PC-9 (cell line): ENCODE measurements at regions not wholly inside any gene's neighbourhood (a gene's known extent, or its start where the extent isn't known, plus 50 kb on each side); places are given as distances from the start of the nearest gene placed in this dataset.

Source experiments
- BruUV-seq: library from RNA; stranded (reverse); fragments of 400-500 nt; replicated peaks from 2 replicates; lab custom pipeline; 2021; lab: Mats Ljungman, UMichigan
- CTCF ChIA-PET: fragments of 300-600 bp; sonication (Branson Sonifier 250); formaldehyde crosslinking; loops from one replicate; lab custom pipeline; 2022; ENCODE audit warnings: antibody characterized with exemption; lab: Charles Lee
- POLR2A ChIA-PET: fragments of 300-600 bp; sonication (Branson Sonifier 250); formaldehyde crosslinking; loops from one replicate; lab custom pipeline; 2022; ENCODE audit warnings: antibody characterized with exemption; ENCODE audit not compliant: unreplicated experiment; lab: Charles Lee
- DNase-seq, 2 experiments: peaks; one replicate each; pipeline versions ENCODE4 v3.0.0 to v3.0.0-alpha.2; 2015 to 2022; ENCODE audit warnings: mixed read lengths in 1 of 2
- H2AFZ ChIP-seq: fragments of 200-600 bp; sonication (generic); 2 replicates; pipeline ENCODE4 v1.8.1; 2017; ENCODE audit warnings: antibody characterized with exemption
- H3F3A ChIP-seq: fragments of 200-600 bp; sonication (generic); 2 replicates; pipeline ENCODE4 v1.8.1; 2017; ENCODE audit warnings: antibody characterized with exemption, mild to moderate bottlenecking, low read depth; ENCODE audit not compliant: insufficient read depth
- H3K27ac ChIP-seq: fragments of 200-600 bp; sonication (generic); 2 replicates; pipeline ENCODE4 v1.6.1; 2016; ENCODE audit warnings: mixed run types
- H3K27me3 ChIP-seq: fragments of 200-600 bp; sonication (generic); 2 replicates; pipeline ENCODE4 v1.6.1; 2016; ENCODE audit warnings: low read depth, mixed run types; ENCODE audit not compliant: insufficient read depth
- H3K36me3 ChIP-seq: fragments of 200-600 bp; sonication (generic); 2 replicates; pipeline ENCODE4 v1.6.1; 2016; ENCODE audit warnings: low read depth, mixed run types
- H3K4me1 ChIP-seq: fragments of 200-600 bp; sonication (generic); replicated peaks from 2 replicates; pipeline ENCODE4 v1.6.1; 2016; ENCODE audit warnings: mixed run types; ENCODE audit not compliant: insufficient read depth
- H3K4me2 ChIP-seq: fragments of 200-600 bp; sonication (generic); 2 replicates; pipeline ENCODE4 v1.6.1; 2017; ENCODE audit warnings: mixed run types
- H3K4me3 ChIP-seq: fragments of 200-600 bp; sonication (generic); 2 replicates; pipeline ENCODE4 v1.6.1; 2016; ENCODE audit warnings: mixed run types
- H3K79me2 ChIP-seq: fragments of 200-600 bp; sonication (generic); 2 replicates; pipeline ENCODE4 v1.6.1; 2017; ENCODE audit warnings: low read depth, mixed run types
- H3K9me2 ChIP-seq: fragments of 200-600 bp; sonication (generic); 2 replicates; pipeline ENCODE4 v1.8.1; 2017; ENCODE audit warnings: mild to moderate bottlenecking; ENCODE audit not compliant: insufficient read depth
- H3K9me3 ChIP-seq: fragments of 200-600 bp; sonication (generic); 2 replicates; pipeline ENCODE4 v1.8.1; 2016; ENCODE audit warnings: low read depth; ENCODE audit not compliant: insufficient read depth
- H4K20me1 ChIP-seq: fragments of 200-600 bp; sonication (generic); 2 replicates; pipeline ENCODE4 v1.8.1; 2017; ENCODE audit not compliant: insufficient read depth
- EZH2 ChIP-seq: fragments of 200-600 bp; sonication (generic); IDR thresholded peaks from 2 replicates; pipeline ENCODE4 v1.8.0; 2017; ENCODE audit warnings: antibody characterized with exemption, low read depth
- intact Hi-C: fragments of 100-400 bp; cut with micrococcal nuclease; formaldehyde crosslinking; loops from one replicate; pipeline ENCODE4 v1.10.0; 2022; ENCODE audit not compliant: unreplicated experiment
- TF ChIP-seq, protein P1 (sequence below): fragments of 200-600 bp; sonication (generic); conservative IDR thresholded peaks from 2 replicates; pipeline ENCODE4 v1.6.1; 2017; ENCODE audit warnings: mixed run types, antibody characterized with exemption, mild to moderate bottlenecking, moderate library complexity

DNA sequence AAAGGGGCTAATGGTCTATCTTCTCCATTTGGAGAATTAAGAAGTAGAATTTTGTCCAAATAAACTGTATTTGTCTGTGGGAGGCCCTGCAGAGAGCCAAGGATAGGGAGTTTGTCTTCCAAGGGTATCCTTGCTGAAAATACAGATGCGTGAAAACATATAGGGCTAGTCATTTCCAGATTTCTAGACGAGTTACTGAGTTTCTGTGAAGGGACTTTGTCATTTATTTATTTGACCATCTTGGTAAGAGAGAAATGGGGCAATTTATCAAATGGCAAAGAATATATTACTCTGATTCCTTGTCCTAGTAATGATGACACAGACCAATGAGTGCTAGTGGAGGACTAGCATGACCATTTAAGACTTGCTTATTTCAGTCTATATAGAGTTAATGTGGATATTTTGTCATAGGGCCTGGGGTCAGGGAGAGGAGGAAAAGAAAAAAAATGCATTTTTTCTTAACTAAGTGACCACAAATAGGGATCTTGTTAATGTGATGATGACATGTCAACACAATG is 376.6 kb upstream of the ONECUT1 start:
- intact Hi-C loops = no loop called here
- Histone ChIP-seq H3K36me3 (no peaks in the 10 kb centered on the region), H3K27ac (no peak overlapping the region), H3K4me3 (no peak overlapping the region), H2AFZ (no peak overlapping the region), H3K4me2 (no peak overlapping the region), H3F3A (no peaks in the 10 kb centered on the region), H3K9me2 (no peaks in the 10 kb centered on the region), H3K9me3 (no peaks in the 10 kb centered on the region), H3K27me3 (no peaks in the 10 kb centered on the region), H3K79me2 (no peaks in the 10 kb centered on the region), H4K20me1 (no peaks in the 10 kb centered on the region), H3K4me1 (no peaks in the 10 kb centered on the region)
- TF ChIP-seq, protein P1, sequence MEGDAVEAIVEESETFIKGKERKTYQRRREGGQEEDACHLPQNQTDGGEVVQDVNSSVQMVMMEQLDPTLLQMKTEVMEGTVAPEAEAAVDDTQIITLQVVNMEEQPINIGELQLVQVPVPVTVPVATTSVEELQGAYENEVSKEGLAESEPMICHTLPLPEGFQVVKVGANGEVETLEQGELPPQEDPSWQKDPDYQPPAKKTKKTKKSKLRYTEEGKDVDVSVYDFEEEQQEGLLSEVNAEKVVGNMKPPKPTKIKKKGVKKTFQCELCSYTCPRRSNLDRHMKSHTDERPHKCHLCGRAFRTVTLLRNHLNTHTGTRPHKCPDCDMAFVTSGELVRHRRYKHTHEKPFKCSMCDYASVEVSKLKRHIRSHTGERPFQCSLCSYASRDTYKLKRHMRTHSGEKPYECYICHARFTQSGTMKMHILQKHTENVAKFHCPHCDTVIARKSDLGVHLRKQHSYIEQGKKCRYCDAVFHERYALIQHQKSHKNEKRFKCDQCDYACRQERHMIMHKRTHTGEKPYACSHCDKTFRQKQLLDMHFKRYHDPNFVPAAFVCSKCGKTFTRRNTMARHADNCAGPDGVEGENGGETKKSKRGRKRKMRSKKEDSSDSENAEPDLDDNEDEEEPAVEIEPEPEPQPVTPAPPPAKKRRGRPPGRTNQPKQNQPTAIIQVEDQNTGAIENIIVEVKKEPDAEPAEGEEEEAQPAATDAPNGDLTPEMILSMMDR = no peak
- TF ChIP-seq EZH2 = no peak
- no TSS peak for BruUV-seq
- ChIA-PET POLR2A (no interaction called here), CTCF (no interaction called here)
- no peak for DNase-seq

- H3K4me1 ChIP-seq = no peaks in the 10 kb centered on the region
- no peak overlapping the region for H2AFZ ChIP-seq
- no TSS peak for BruUV-seq
Observed at GRCh38 chr15:53165988-53166683, 376.0 kb upstream of the ONECUT1 start.

GRCh38 chr15:53160092-53160704 is 370.1 kb upstream of the ONECUT1 start:
- DNase-seq = no peak
- no peak overlapping the region for H3K4me3 ChIP-seq
- H3K4me1 ChIP-seq = no peaks in the 10 kb centered on the region
- POLR2A ChIA-PET = no interaction called here
- BruUV-seq = no TSS peak
- H3K79me2 ChIP-seq = no peaks in the 10 kb centered on the region
- H3K27ac ChIP-seq = no peak overlapping the region
- no peaks in the 10 kb centered on the region for H3K36me3 ChIP-seq
- H2AFZ ChIP-seq = no peak overlapping the region
- no peaks in the 10 kb centered on the region for H3K9me2 ChIP-seq
- no peaks in the 10 kb centered on the region for H4K20me1 ChIP-seq
- H3K27me3 ChIP-seq = no peaks in the 10 kb centered on the region
- TF ChIP-seq EZH2 = no peak
- TF ChIP-seq, protein P1 = no peak
- CTCF ChIA-PET = no interaction called here
- H3F3A ChIP-seq = no peaks in the 10 kb centered on the region
- no peaks in the 10 kb centered on the region for H3K9me3 ChIP-seq
- intact Hi-C loops = no loop called here
- no peak overlapping the region for H3K4me2 ChIP-seq

More at GRCh38 chr15:53165988-53166683, 376.0 kb upstream of the ONECUT1 start:
- Histone ChIP-seq H3K4me3 (no peak overlapping the region), H3F3A (no peaks in the 10 kb centered on the region), H3K36me3 (no peaks in the 10 kb centered on the region), H3K4me2 (no peak overlapping the region), H3K27me3 (no peaks in the 10 kb centered on the region), H3K9me2 (no peaks in the 10 kb centered on the region), H3K9me3 (no peaks in the 10 kb centered on the region), H4K20me1 (no peaks in the 10 kb centered on the region), H3K79me2 (no peaks in the 10 kb centered on the region), H3K27ac (no peak overlapping the region)
- POLR2A ChIA-PET = no interaction called here
- intact Hi-C loops = no loop called here
- CTCF ChIA-PET = no interaction called here
- TF ChIP-seq EZH2 = no peak
- TF ChIP-seq, protein P1 = no peak
- DNase-seq = no peak
